CD4-positive, alpha-beta T cell treated with Interleukin-15 for 4 hours (primary cell): ENCODE measurements at regions not wholly inside any gene's neighbourhood (a gene's known extent, or its start where the extent isn't known, plus 50 kb on each side); places are given as distances from the start of the nearest gene placed in this dataset.

Experiments
- DNase-seq: peaks from one replicate; pipeline ENCODE4 v3.0.0-alpha.2; 2020; ENCODE audit warnings: low spot score

DNA sequence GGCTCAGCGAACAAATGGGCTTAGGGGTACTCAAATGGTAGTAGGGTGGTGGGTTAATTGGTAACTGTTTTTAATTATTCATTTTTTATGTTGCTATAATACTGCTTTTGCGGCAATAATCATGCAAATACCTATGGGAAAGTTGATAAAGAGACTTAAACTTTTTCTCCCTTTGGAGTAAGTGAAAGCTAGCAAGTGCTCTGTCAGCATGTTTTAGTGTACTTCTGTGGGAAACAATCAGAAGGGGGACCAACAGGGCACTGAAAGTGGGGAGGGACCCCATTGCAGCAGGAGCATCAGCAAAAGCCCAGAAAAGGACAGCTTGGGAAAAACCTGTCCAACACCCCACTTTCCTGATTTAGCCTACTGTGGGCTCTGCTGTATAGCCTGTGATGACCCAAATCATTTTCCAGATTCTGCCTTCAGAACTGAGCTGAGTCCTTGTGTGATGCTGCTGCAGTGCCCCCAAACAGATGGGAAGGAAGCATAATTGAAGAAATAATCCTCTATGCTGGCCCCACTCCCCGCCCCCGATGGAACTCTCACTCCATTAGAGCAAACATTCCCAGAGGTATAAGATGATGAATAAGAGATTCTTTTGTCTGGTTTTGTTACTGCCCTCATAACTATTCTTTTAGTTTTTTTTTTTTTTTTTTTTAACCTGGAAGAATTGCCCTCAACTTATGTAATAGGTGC lies 322.8 kb downstream of the CD83 start:
- no peak for DNase-seq

DNA sequence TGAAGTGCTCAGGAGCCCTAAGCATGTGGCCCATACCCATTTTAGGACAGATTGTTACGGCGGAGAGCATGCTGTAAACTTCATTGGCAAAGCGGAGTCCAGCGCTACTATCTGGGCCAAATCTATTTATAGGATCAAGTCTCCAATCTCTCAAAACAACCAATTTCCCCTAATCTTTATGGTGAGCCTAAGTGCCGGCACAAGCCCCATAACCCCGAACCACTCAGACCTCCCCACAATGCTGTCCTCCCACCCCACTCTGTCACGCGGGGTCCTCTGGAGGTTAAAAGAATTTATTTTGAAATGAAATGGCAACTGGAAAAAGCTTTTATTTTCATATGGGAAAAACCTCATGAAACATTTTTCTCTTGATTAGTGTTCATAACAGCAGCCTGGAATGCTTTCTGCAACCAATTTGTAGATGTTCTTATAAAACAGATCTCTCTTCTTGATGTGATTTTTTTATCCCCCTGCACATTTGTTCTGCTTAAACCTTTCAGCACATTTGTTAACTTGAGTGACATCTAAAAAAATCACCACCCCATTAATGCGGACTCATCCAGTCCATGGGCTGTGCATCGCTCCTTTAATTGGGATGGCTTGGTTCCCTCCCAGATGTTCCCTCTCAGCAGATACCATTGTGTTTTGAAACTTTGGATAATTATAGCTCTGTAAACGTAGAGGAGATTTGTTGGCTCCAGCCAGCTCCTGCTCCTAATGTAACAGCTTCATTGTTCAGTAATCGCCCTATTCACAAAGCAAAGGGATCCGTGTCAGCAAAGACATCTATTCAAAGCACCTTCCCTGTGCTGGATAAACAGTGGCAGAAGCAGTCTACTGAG lies 323.6 kb downstream of the CD83 start:
- DNase-seq = no peak

- no peak for DNase-seq
Observed at GRCh38 chr6:14442242-14442641, 324.7 kb downstream of the CD83 start.

DNA sequence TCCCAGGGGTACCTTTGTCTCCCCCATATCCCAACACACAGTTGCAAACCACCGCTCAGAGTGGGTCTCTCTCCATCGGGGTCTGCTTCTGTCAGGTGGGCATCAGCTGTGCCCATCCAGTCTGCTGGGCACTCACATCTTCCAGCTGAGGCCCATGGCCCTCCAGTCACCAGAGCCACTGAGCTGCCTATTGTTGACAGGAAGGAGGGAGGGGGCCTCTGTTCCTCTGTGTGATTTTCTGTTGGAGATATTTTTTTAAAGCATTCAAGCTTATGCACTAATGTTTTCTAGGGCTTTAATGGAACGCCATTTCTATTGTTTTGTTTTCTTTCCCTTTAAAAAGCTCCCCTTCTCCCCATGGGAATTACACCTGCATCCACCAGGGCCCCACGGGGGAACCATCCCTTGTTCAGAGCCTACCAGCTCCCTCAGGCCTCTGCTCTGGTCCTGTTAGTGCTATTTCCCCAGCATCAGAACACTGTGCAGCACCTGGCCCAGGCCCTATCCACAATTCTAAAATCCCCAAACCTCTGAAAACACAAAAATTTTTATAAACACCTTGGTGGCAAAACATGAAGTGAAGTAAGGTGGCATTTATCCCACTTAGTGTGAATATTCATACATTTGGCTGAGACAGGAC lies 326.2 kb downstream of the CD83 start:
- no peak for DNase-seq

DNA sequence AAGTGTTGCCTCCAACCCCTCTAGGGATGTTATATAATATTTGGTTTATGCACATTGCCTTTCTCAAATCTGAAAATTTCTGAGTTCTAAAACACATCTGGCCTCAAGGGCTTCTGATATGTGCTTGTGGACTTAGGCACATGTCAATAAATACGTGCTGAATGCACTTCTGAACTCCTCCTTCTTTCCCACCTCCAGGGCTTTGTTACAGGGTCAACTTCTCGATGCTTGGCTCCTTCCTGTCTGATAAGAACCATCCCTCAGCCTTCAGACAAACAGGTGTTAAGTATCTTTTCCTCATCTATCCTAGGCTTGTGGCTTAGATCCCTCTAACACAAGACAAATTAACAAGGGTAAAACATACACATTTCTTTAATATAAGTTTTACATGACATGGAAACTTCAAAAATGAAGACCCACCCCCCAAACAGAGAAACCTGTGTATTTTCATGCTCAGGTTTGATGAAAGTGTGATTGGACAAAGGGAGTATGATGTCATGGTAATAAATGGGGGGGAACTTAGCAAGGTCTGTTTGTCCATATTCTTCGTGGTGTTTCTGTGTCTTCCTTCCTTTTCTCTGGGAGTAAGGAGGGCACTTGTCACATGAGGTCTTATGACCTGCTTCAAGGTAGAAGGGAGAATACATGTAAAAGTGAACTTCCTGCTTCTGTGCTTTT lies 326.9 kb downstream of the CD83 start:
- DNase-seq = no peak

DNA sequence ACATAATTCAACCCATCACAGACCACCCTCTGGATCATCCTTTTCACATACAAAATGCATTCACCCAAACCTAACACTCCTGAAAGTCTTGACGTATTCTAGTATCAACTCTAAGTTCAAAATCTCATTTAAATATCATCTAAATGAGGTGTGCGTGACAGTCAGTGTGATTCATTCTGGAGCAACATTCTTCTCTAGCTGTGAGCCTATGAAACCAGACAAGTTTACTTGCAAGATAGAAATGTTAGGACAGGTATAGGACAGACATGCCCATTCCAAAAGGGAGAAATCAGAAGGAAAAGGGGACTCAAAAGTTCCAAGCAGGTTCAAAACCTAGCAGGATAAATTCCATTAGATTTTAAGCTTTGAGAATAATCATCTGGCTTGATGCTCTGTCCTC lies 329.7 kb downstream of the CD83 start:
- DNase-seq = no peak

- DNase-seq = no peak
Observed at GRCh38 chr6:14448246-14448645, 330.7 kb downstream of the CD83 start.

DNA sequence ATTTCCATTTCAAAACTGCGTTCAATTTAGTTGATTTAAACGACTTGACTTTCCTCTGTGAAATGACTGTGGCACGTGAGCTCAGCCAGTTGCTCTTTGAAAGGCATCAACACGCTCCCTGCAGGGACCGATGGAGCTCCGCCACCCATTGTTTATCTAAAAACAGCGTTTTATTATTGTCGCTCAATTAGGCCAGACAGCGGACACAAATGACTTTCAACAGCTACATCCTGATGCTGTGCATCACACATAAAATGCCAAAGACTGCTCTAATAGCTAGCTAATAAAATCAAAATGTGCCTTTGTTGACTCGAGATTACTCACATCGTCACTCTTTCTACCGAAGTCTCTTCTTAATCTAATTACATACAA lies 332.5 kb downstream of the CD83 start:
- no peak for DNase-seq

DNA sequence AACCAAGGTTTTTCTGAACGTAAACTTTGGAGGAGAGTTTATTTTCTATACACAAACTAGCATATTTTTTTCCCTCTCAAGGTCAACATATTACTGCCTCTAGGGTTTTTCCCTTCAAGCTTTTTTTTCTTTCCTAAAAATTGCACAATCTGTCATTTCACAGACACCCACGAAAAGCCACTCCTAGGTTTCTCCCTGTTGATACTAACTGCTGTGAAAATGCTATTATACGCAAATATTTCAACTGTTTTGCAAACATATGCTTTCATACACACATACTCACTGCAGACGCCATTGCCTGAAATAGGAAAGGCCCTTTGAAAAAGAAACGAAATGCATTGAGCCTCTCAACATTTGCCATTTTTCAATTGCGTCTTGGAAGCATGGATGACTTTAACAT lies 333.0 kb downstream of the CD83 start:
- DNase-seq = no peak

GRCh38 chr6:14451594-14452374 lies 334.2 kb downstream of the CD83 start:
- no peak for DNase-seq

GRCh38 chr6:14452567-14453527 lies 335.3 kb downstream of the CD83 start:
- peak; percentile 43 for DNase-seq

DNA sequence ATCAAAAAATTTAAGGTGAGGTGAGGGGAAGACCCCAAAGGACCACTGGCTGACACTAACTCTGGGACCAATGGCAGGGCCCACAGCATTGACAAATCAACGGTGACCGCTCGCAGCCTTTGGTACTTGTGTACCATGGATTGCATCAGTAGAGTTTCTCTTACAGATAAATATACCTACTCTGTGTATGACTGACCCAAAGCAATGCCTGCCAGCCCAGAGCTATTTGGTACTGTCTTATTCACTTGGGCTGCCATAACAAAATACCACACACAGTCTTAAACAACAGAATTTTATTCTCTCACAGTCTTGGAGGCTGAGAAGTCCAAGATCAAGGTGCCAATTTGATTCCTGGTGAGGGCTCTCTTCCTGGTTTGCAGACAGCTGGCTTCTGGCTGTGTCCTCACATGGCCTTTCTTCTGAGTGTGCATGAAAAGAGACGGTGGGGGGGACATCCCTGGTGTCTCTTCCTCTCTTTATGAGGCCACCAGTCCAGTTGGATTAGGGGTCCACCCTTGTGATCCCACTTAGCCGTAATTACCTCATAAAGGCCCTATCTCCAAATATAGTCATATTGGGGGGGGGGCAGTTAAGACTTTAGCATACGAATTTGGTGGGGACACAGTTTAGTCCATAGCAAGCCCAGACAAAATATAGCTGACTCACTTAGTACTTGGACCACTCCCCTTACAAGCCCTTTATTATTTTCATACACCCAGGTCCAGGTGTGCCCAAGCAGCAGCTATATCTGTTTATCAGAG lies 336.3 kb downstream of the CD83 start:
- DNase-seq = no peak

DNA sequence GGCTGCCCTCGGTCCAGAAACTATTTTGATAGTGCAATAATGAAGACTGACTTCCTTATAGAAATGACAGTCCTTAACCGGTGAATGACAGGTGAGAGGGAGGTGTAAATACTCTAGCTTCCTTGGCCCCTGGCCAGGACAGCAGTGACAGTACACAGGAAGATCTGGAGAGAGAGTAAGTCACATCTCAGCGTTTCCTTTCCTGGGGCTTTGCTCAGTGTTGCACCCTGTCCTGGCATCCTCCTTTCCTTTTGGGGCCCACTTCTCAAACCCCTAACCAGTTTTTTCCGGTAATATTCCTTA lies 336.9 kb downstream of the CD83 start:
- DNase-seq = peak; percentile 13

DNA sequence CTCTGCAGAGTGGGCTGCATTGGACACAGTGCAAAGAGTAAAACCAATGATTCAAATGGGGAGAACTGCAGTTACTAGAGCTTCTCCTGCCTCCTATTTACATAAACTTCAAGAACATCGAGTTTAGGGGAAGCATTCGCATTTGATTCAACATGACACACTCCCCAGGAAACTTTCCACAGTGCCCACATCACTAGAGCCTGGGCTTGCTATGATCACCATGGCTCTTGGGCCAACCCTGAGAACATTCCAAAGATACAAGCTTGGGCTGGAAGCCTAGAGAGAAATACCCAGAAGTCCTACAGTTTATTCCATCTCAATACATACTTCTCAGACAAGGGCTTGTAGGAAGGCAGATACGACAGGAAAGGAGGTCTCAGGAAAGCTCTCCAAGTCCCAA lies 337.9 kb downstream of the CD83 start:
- DNase-seq = no peak

DNA sequence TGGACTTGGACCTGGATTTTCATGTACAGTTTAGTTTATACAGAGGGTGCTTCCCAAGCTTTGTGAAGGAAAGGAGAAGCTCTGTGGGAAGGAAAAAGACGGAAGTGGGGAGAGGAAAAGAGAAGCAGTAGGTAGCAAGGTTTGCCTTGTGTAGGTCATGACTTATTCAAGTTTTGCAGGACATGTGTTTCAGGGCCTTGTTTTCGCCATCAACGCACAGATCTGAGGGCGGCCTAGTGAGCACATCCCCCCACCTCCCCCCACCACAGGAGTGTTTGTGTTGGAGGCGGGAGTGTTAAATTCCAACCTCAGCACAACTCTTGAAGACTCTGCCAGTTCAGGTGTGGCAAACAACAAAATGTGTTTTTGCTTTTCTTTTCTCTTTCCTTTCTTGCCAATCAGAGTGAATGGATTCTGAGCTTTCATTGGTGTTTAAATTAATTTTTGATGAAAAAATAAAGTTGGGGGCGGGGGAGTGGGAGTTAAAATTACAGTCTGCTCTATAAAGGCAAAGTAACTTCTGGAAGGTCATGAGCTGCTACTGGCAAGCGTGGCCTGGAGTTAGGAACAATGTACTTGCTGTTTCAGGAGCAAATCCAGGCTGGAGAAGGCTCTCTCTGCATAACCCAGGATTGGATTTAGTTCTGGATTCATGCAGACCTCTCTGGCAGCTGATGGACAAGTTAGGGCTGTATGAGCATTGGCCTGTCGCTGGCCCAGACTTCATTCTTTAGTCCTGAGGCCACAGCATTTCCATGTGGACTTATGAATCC lies 338.5 kb downstream of the CD83 start:
- no peak for DNase-seq

- no peak for DNase-seq
Observed at GRCh38 chr6:14456941-14457340, 339.4 kb downstream of the CD83 start.

- no peak for DNase-seq
Observed at GRCh38 chr6:14458669-14459266, 341.2 kb downstream of the CD83 start.

GRCh38 chr6:14459315-14459714 lies 341.7 kb downstream of the CD83 start:
- DNase-seq = no peak

DNA sequence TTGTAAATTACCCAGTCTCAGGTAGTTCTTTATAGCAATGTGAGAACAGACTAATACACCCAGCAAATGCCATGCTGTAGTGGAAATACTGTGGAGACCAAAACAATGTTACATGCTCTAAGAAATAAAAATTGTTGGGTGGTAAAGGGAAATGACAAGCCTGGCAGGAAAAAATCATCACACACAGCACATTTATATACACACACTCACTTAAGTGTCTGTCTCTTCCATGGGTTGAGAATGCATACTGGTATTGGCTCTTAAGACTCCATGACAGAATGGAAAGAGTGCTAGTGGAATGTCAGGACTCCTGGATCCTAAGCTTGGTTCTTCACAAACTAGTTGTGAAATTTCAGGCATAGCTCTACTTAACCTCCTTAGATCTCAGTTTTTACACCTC lies 343.0 kb downstream of the CD83 start:
- no peak for DNase-seq
